ENCODE measurements at regions not wholly inside any gene's neighbourhood (a gene's known extent, or its start where the extent isn't known, plus 50 kb on each side); places are given as distances from the start of the nearest gene placed in this dataset.

DNA sequence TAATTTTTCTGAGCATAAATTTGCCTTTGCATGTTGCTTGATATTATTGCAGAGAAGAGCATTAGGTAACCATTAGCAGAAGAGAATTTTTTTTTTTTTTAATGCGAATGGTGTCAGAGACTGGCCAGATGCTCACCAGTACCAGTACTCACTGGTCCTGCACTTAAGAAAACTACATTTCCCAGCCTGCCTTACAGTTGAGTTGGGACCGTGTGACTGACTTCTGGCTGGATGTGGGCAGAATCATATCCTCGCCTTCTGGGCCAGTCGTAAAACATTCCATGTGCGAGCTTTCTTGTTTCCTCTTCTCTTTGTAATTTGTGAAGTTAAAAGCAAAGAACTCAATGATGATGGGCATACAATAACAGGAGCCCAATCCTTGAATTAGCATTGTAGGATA, 132.4 kb downstream of the LRRC30 start:
- dilution Hi-C loops (cut with MboI; ENCODE audit: extremely low pct_ligation_motif_present, low sequenced_read_pairs) (no loop called here), intact Hi-C loops (cut with micrococcal nuclease) (no loop called here)
- no peak for FAIRE-seq
- Histone ChIP-seq H3K27me3 (ENCODE audit: control insufficient read depth in 2 of 2, insufficient read depth in 2 of 2, low read length in 2 of 2) (peaks cover 2 to 4% of the 10 kb centered on the region in 2 experiments), H3K4me2 (ENCODE audit: insufficient read depth, low read length) (no peak overlapping the region), H3K9ac (replicated peaks; ENCODE audit: extremely low read depth, insufficient read depth, low read length) (no peak overlapping the region), H4K20me1 (replicated peaks; ENCODE audit: control insufficient read depth, extremely low read depth, insufficient read depth, low read length) (no peaks in the 10 kb centered on the region), H3K27ac (ENCODE audit: insufficient read depth, low read depth, low read length) (no peak overlapping the region), H2AFZ (ENCODE audit: low read depth, low read length) (no peak overlapping the region), H3K4me3 (replicated peaks in 1 of 3; ENCODE audit: insufficient read depth in 1 of 3, low read depth in 1 of 3, low read length in 3 of 3) (no peak overlapping the region), H3K79me2 (ENCODE audit: control insufficient read depth, insufficient read depth, low read length) (no peaks in the 10 kb centered on the region), H3K9me3 (replicated peaks; ENCODE audit: control insufficient read depth, insufficient read depth, low read length) (no peaks in the 10 kb centered on the region), H3K9me1 (replicated peaks; ENCODE audit: control insufficient read depth, extremely low read depth, insufficient read depth, low read length) (no peaks in the 10 kb centered on the region), H3K36me3 (ENCODE audit: control insufficient read depth in 2 of 2, extremely low read depth in 1 of 2, insufficient read depth in 2 of 2, low read length in 2 of 2) (no peaks in the 10 kb centered on the region), H3K4me1 (ENCODE audit: control insufficient read depth, extremely low read depth, insufficient read depth, low read length) (peaks cover under 1% of the 10 kb centered on the region)
- no TSS peak for BruUV-seq (replicated peaks)
- TF ChIP-seq MYC (IDR thresholded peaks at IDR 0.05; ENCODE audit: low read depth, low read length) (no peak), FOS (IDR thresholded peaks at IDR 0.05; ENCODE audit: borderline replicate concordance, insufficient read depth, low read length) (no peak), JUN (IDR thresholded peaks at IDR 0.05; ENCODE audit: borderline replicate concordance, insufficient read depth, insufficient read length, low read depth) (no peak), GATA2 (IDR thresholded peaks at IDR 0.05; ENCODE audit: insufficient read depth, insufficient read length, low read depth, low read length) (no peak), POLR2AphosphoS5 (IDR thresholded peaks at IDR 0.05; ENCODE audit: insufficient read depth, low read depth, low read length) (no peak), EZH2 (IDR thresholded peaks at IDR 0.05; ENCODE audit: borderline replicate concordance, low read depth, low read length, severe bottlenecking) (no peak), POLR2A (IDR thresholded peaks at IDR 0.05; ENCODE audit: low read depth, low read length) (no peak)
- TF ChIP-seq, protein P1, sequence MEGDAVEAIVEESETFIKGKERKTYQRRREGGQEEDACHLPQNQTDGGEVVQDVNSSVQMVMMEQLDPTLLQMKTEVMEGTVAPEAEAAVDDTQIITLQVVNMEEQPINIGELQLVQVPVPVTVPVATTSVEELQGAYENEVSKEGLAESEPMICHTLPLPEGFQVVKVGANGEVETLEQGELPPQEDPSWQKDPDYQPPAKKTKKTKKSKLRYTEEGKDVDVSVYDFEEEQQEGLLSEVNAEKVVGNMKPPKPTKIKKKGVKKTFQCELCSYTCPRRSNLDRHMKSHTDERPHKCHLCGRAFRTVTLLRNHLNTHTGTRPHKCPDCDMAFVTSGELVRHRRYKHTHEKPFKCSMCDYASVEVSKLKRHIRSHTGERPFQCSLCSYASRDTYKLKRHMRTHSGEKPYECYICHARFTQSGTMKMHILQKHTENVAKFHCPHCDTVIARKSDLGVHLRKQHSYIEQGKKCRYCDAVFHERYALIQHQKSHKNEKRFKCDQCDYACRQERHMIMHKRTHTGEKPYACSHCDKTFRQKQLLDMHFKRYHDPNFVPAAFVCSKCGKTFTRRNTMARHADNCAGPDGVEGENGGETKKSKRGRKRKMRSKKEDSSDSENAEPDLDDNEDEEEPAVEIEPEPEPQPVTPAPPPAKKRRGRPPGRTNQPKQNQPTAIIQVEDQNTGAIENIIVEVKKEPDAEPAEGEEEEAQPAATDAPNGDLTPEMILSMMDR (IDR thresholded peaks at IDR 0.05; ENCODE audit: extremely low read depth in 1 of 2, insufficient read depth in 1 of 2, low read depth in 1 of 2, low read length in 2 of 2), result no peak
- TF ChIP-seq, protein P2, sequence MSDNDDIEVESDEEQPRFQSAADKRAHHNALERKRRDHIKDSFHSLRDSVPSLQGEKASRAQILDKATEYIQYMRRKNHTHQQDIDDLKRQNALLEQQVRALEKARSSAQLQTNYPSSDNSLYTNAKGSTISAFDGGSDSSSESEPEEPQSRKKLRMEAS (IDR thresholded peaks at IDR 0.05; ENCODE audit: insufficient read depth, insufficient read length), result no peak
- POLR2A ChIA-PET, result no interaction called here
- CTCF ChIA-PET, result interaction anchor here (1.9 kb wide), 1 partner anchor 90 kb away, joined by 4 read pairs; no protein-coding TSS in a partner anchor
- DNase-seq (ENCODE audit: low read depth, low spot score), result no peak

Measured in endothelial cell of umbilical vein (primary cell).